Liver (tissue), 8 donors: ENCODE measurements at regions not wholly inside any gene's neighbourhood (a gene's known extent, or its start where the extent isn't known, plus 50 kb on each side); places are given as distances from the start of the nearest gene placed in this dataset.

ENCODE experiments used
- DNase-seq: peaks from one replicate; pipeline ENCODE4 v3.0.0-alpha.2; 2017; ENCODE audit warnings: low spot score
- H3K27ac ChIP-seq, 2 donors: one replicate each; pipeline ENCODE4 v1.7.0; 2013; ENCODE audit warnings: inconsistent platforms in 2 of 2, low read length in 2 of 2, control low read depth in 1 of 2, low read depth in 1 of 2, mild to moderate bottlenecking in 1 of 2
- H3K27me3 ChIP-seq, 4 donors: one replicate each; pipeline versions ENCODE4 v1.6.1 to v1.7.0; 2013; ENCODE audit warnings: low read length in 3 of 4, inconsistent platforms in 1 of 4, mild to moderate bottlenecking in 1 of 4, moderate library complexity in 1 of 4; ENCODE audit not compliant: control insufficient read depth in 4 of 4, insufficient read depth in 4 of 4
- H3K36me3 ChIP-seq, 4 donors: one replicate each; pipeline versions ENCODE4 v1.6.1 to v1.7.0; 2013; ENCODE audit warnings: low read length in 3 of 4, mild to moderate bottlenecking in 3 of 4, low read depth in 1 of 4, moderate library complexity in 1 of 4; ENCODE audit not compliant: control insufficient read depth in 4 of 4, insufficient read depth in 3 of 4
- H3K4me1 ChIP-seq, 4 donors: one replicate each; pipeline versions ENCODE4 v1.6.1 to v1.7.0; 2013; ENCODE audit warnings: low read length in 3 of 4, mild to moderate bottlenecking in 3 of 4, moderate library complexity in 1 of 4; ENCODE audit not compliant: control insufficient read depth in 4 of 4, insufficient read depth in 4 of 4
- H3K4me3 ChIP-seq, 3 donors: one replicate each; pipeline versions ENCODE4 v1.6.1 to v1.7.0; 2013; ENCODE audit warnings: low read length in 3 of 3, control low read depth in 1 of 3, low read depth in 1 of 3, mild to moderate bottlenecking in 1 of 3
- H3K9ac ChIP-seq, 2 donors: one replicate each; pipeline ENCODE4 v1.7.0; 2013; ENCODE audit warnings: low read length in 2 of 2, mild to moderate bottlenecking in 2 of 2, moderate library complexity in 2 of 2, control low read depth in 1 of 2, low read depth in 1 of 2
- H3K9me3 ChIP-seq, 4 donors: one replicate each; pipeline versions ENCODE4 v1.6.1 to v1.7.0; 2013; ENCODE audit warnings: low read length in 3 of 4; ENCODE audit not compliant: control insufficient read depth in 4 of 4
- ATF3 ChIP-seq: IDR thresholded peaks from 2 replicates; pipeline ENCODE4 v1.6.1; 2016; ENCODE audit warnings: antibody characterized with exemption
- CTCF ChIP-seq: fragments of 150-350 bp; IDR thresholded peaks from 2 replicates; pipeline ENCODE4 v1.5.1; 2017; ENCODE audit warnings: improper control_type of control experiment, low read depth, low read length; ENCODE audit not compliant: missing input control
- EGR1 ChIP-seq, 2 donors: IDR thresholded peaks; 2 replicates each; pipeline ENCODE4 v1.6.1; 2016 to 2018; ENCODE audit warnings: antibody characterized with exemption in 2 of 2, low read depth in 2 of 2
- FOXA1 ChIP-seq: IDR thresholded peaks from 2 replicates; pipeline ENCODE4 v1.6.1; 2016; ENCODE audit warnings: antibody characterized with exemption
- FOXA2 ChIP-seq: IDR thresholded peaks from 2 replicates; pipeline ENCODE4 v1.6.1; 2016; ENCODE audit warnings: antibody characterized with exemption
- GABPA ChIP-seq, 2 donors: IDR thresholded peaks in 1 of 2; conservative IDR thresholded peaks in 1 of 2; 2 replicates each; pipeline ENCODE4 v1.6.1; 2016; ENCODE audit warnings: antibody characterized with exemption in 2 of 2, mild to moderate bottlenecking in 1 of 2, moderate library complexity in 1 of 2
- HNF4A ChIP-seq, 2 donors: conservative IDR thresholded peaks; 2 replicates each; pipeline ENCODE4 v1.6.1; 2016; ENCODE audit warnings: antibody characterized with exemption in 2 of 2, mild to moderate bottlenecking in 2 of 2
- HNF4G ChIP-seq: IDR thresholded peaks from 2 replicates; pipeline ENCODE4 v1.6.1; 2016; ENCODE audit warnings: antibody characterized with exemption
- JUND ChIP-seq, 2 donors: IDR thresholded peaks; 2 replicates each; pipeline ENCODE4 v1.6.1; 2016; ENCODE audit warnings: antibody characterized with exemption in 2 of 2
- NR2F2 ChIP-seq: IDR thresholded peaks from 2 replicates; pipeline ENCODE4 v1.6.1; 2016; ENCODE audit warnings: antibody characterized with exemption
- RAD21 ChIP-seq, 2 donors: IDR thresholded peaks; 2 replicates each; pipeline ENCODE4 v1.6.1; 2016; ENCODE audit warnings: antibody characterized with exemption in 2 of 2, mild to moderate bottlenecking in 2 of 2
- REST ChIP-seq: IDR thresholded peaks from 2 replicates; pipeline ENCODE4 v1.6.1; 2016; ENCODE audit warnings: antibody characterized with exemption, mild to moderate bottlenecking
- RXRA ChIP-seq, 2 donors: IDR thresholded peaks; 2 replicates each; pipeline ENCODE4 v1.6.1; 2017 to 2018; ENCODE audit warnings: antibody characterized with exemption in 2 of 2, mild to moderate bottlenecking in 1 of 2
- SP1 ChIP-seq: IDR thresholded peaks from 2 replicates; pipeline ENCODE4 v1.6.1; 2018; ENCODE audit warnings: antibody characterized with exemption, mild to moderate bottlenecking
- TAF1 ChIP-seq: conservative IDR thresholded peaks from 2 replicates; pipeline ENCODE4 v1.6.1; 2016; ENCODE audit warnings: antibody characterized with exemption, mild to moderate bottlenecking
- YY1 ChIP-seq: IDR thresholded peaks from 2 replicates; pipeline ENCODE4 v1.6.1; 2016; ENCODE audit warnings: antibody characterized with exemption, mild to moderate bottlenecking
- ZBTB33 ChIP-seq: IDR thresholded peaks from 2 replicates; pipeline ENCODE4 v1.6.1; 2016; ENCODE audit warnings: antibody characterized with exemption
- WGBS: extraction: QIAGEN DNeasy Blood & Tissue Kit; methylation state at CpG from one replicate; pipeline ENCODE4 v1.1.7; 2013; 5-methylcytosine and 5-hydroxymethylcytosine counted together
- TF ChIP-seq, protein P1 (sequence below): IDR thresholded peaks from 2 replicates; pipeline ENCODE4 v1.6.1; 2016; ENCODE audit warnings: antibody characterized with exemption
- donor health status: healthy.
- donor health status: healthy.
- donor health status: healthy.
- donor health status: healthy.
- donor health status: healthy.

- H3K4me3 ChIP-seq: no peak overlapping the region
These were observed 150.0 kb upstream of the EPB41L3 start for GRCh38 chr18:5693699-5694294.

More at GRCh38 chr18:5693699-5694294, 150.0 kb upstream of the EPB41L3 start:
- 76% methylated on average over 6 of the region's 6 CpGs for WGBS
- TF ChIP-seq, protein P1, sequence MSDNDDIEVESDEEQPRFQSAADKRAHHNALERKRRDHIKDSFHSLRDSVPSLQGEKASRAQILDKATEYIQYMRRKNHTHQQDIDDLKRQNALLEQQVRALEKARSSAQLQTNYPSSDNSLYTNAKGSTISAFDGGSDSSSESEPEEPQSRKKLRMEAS: no peak
- no peak for TF ChIP-seq REST
- no peak for TF ChIP-seq RXRA (IDR thresholded peaks at IDR 0.05)
- no peak for TF ChIP-seq HNF4A (conservative IDR thresholded peaks at IDR 0.05)
- no peak for TF ChIP-seq TAF1
- TF ChIP-seq YY1: no peak
- no peak for TF ChIP-seq NR2F2
- TF ChIP-seq ZBTB33: no peak
- no peak for TF ChIP-seq RAD21 (IDR thresholded peaks at IDR 0.05)
- no peak for TF ChIP-seq GABPA (IDR thresholded peaks at IDR 0.05 in 1 of 2, conservative IDR thresholded peaks at IDR 0.05 in 1 of 2)
- TF ChIP-seq FOXA2: no peak
- no peak for TF ChIP-seq EGR1 (IDR thresholded peaks at IDR 0.05; ENCODE audit: low read depth in 2 of 2)
- TF ChIP-seq HNF4G: no peak
- no peak for TF ChIP-seq FOXA1
- no peak for TF ChIP-seq ATF3
- no peak for TF ChIP-seq SP1
- TF ChIP-seq CTCF: no peak
- TF ChIP-seq JUND (IDR thresholded peaks at IDR 0.05): no peak
- H3K27me3 ChIP-seq: peaks cover 0 to 2% (median 0%) of the 10 kb centered on the region in 4 donors
- no peak overlapping the region for H3K27ac ChIP-seq
- DNase-seq: no peak
- no peaks in the 10 kb centered on the region for H3K36me3 ChIP-seq
- H3K4me1 ChIP-seq: no peaks in the 10 kb centered on the region
- H3K9ac ChIP-seq: no peak overlapping the region
- peaks cover 0 to 5% (median 0%) of the 10 kb centered on the region in 4 donors for H3K9me3 ChIP-seq
